Heart left ventricle (tissue), 13 donors: ENCODE measurements at regions not wholly inside any gene's neighbourhood (a gene's known extent, or its start where the extent isn't known, plus 50 kb on each side); places are given as distances from the start of the nearest gene placed in this dataset.

ENCODE experiments used
- POLR2A ChIP-seq, 2 donors: fragments of 450-650 bp; IDR thresholded peaks; one replicate each; pipeline ENCODE4 v1.6.1; 2017; ENCODE audit warnings: antibody characterized with exemption in 2 of 2, mild to moderate bottlenecking in 2 of 2, moderate library complexity in 2 of 2
- TF ChIP-seq, protein P1 (sequence below), 12 donors: fragments of 200-600 bp; sonication (generic) in 4 of 12; IDR thresholded peaks; one replicate each; pipeline versions ENCODE4 v1.5.0 to v1.8.0; 2018 to 2022; ENCODE audit warnings: antibody characterized with exemption in 12 of 12, mild to moderate bottlenecking in 5 of 12
- donor health status: ischemic (EF 13 %, LVEDD 7.1; RV severe dilation, severe dysfunction).
- donor health status: DM: no; HTN: yes; CAD: no.
- donor health status: DM: no; HTN: no; CAD: no.
- donor health status: ischemic (EF 25% LVEDD 6.9; RV normal size, moderate dysfunction).
- donor health status: ischemic (EF 25% LVEDD 5.7; RV mildly dilated, moderate dysfunction).
- donor health status: ischemic (EF 35%, LVEDD 5.7; RV mildly dilated, moderate dysfunction).
- donor health status: nonischemic (EF 11% LVEDD 7.7; RV severe dilation, severe dysfunction).
- donor health status: DM: yes; HTN: yes; CAD: no.
- donor health status: PGD.
- donor health status: ischemic (EF 29% LVEDD 5.4; RV normal size, mild dysfunction).
- donor health status: nonischemic (EF 23%, LVEDD 6.1; RV moderate dilation, normal function).

GRCh38 chr5:89601880-89602279 is 718.9 kb upstream of the MEF2C start:
- TF ChIP-seq, protein P1, sequence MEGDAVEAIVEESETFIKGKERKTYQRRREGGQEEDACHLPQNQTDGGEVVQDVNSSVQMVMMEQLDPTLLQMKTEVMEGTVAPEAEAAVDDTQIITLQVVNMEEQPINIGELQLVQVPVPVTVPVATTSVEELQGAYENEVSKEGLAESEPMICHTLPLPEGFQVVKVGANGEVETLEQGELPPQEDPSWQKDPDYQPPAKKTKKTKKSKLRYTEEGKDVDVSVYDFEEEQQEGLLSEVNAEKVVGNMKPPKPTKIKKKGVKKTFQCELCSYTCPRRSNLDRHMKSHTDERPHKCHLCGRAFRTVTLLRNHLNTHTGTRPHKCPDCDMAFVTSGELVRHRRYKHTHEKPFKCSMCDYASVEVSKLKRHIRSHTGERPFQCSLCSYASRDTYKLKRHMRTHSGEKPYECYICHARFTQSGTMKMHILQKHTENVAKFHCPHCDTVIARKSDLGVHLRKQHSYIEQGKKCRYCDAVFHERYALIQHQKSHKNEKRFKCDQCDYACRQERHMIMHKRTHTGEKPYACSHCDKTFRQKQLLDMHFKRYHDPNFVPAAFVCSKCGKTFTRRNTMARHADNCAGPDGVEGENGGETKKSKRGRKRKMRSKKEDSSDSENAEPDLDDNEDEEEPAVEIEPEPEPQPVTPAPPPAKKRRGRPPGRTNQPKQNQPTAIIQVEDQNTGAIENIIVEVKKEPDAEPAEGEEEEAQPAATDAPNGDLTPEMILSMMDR (IDR thresholded peaks at IDR 0.05): no peak
- no peak for TF ChIP-seq POLR2A (IDR thresholded peaks at IDR 0.05)
